ENCODE measurements at regions not wholly inside any gene's neighbourhood (a gene's known extent, or its start where the extent isn't known, plus 50 kb on each side); places are given as distances from the start of the nearest gene placed in this dataset.
"Not testable (repeated sequence)": the region's sequence is repeated elsewhere in the genome, so short reads cannot be mapped to it uniquely, and the experiment has no call there.

DNA sequence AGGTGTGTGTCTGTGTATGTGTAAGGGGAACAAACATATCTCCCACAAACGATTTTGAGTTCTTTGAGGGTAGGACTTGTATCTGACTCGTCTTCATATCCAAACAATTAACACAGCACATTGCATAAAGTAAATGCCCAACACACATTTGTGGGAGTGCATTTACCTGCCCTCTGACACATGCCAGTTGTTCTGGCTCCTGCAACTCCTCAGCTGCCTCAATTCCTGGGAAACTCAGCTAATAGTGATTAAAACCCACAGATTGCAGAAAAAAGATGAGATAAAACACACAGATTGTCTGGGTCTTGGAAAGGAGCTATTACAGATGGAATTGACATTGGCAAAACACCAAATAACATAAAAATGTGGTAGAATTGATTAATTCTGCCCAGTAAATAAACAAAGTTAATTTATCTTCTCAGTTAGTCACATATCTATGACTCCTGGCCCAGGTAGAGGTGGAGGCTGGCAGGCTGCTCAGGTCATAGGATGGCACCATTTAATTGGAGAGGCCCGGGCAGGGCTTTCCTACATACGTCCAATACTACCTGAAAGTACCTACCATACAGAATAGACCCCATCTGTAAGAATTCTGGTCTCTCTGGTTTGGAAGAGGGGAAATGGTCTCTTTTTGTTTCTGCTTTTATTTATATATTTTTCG, 71.5 kb upstream of the IFNGR1 start:
- peaks cover 8% of the 10 kb centered on the region for H3K27me3 Mint-ChIP-seq
- H3K9me3 Mint-ChIP-seq (ENCODE audit: low read depth): no peaks in the 10 kb centered on the region
- no peaks in the 10 kb centered on the region for H3K36me3 Mint-ChIP-seq
- no peak overlapping the region for H3K27ac Mint-ChIP-seq
- peaks cover 6% of the 10 kb centered on the region for H3K4me1 Mint-ChIP-seq (ENCODE audit: low read depth)
- H3K4me3 Mint-ChIP-seq: no peak overlapping the region

GRCh38 chr6:137286916-137287315, 67.7 kb upstream of the IFNGR1 start:
- H3K27me3 Mint-ChIP-seq: peaks cover 26% of the 10 kb centered on the region
- no peak overlapping the region for H3K27ac Mint-ChIP-seq
- peaks cover 3% of the 10 kb centered on the region for H3K36me3 Mint-ChIP-seq
- no peak overlapping the region for H3K4me3 Mint-ChIP-seq
- peaks cover 6% of the 10 kb centered on the region for H3K4me1 Mint-ChIP-seq (ENCODE audit: low read depth)
- no peaks in the 10 kb centered on the region for H3K9me3 Mint-ChIP-seq (ENCODE audit: low read depth)

DNA sequence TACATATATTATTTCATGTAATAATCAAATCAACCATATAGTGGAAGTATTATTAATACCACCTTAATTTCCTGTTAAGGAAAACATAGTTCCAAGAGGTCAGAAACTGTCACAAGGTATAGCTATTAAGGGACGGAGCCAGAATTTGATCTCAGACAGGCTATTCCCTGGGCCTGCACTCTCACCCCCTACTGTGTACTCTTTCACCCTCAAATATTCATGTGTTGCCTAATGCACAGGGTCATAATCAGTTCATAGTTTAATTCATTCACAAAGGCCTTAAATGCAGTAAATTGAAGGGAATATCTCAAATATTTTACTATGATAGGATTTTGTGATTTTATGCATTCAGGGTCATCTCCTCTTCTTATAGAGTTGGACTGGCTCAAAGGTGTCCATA, 67.2 kb upstream of the IFNGR1 start:
- Mint-ChIP-seq H3K4me1 (ENCODE audit: low read depth) (peaks cover 4% of the 10 kb centered on the region), H3K27ac (no peak overlapping the region), H3K9me3 (ENCODE audit: low read depth) (no peaks in the 10 kb centered on the region), H3K36me3 (peaks cover 3% of the 10 kb centered on the region), H3K27me3 (peaks cover 26% of the 10 kb centered on the region), H3K4me3 (no peak overlapping the region)

DNA sequence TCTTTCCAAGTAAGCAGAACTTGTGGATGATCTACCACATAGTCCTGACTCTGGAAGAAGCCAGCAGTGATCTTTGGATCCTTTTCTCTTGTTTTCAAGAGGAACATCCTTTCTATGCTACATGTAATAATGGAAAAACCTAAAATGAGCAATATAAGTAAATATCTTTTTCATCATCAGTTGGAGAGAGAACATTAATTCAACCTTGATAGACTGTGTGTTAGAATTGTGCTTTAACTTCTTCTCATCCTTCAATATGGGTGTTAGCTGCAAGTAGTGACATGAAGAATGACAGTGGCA, 65.6 kb upstream of the IFNGR1 start:
- Mint-ChIP-seq H3K4me3 (no peak overlapping the region), H3K4me1 (ENCODE audit: low read depth) (no peaks in the 10 kb centered on the region), H3K36me3 (peaks cover 3% of the 10 kb centered on the region), H3K9me3 (ENCODE audit: low read depth) (no peaks in the 10 kb centered on the region), H3K27me3 (peaks cover 27% of the 10 kb centered on the region), H3K27ac (no peak overlapping the region)

GRCh38 chr6:137283940-137284810, 65.0 kb upstream of the IFNGR1 start:
- Mint-ChIP-seq H3K4me1 (ENCODE audit: low read depth) (no peaks in the 10 kb centered on the region), H3K9me3 (ENCODE audit: low read depth) (no peaks in the 10 kb centered on the region), H3K4me3 (no peak overlapping the region), H3K27ac (no peak overlapping the region), H3K27me3 (peaks cover 25% of the 10 kb centered on the region), H3K36me3 (peaks cover 3% of the 10 kb centered on the region)

DNA sequence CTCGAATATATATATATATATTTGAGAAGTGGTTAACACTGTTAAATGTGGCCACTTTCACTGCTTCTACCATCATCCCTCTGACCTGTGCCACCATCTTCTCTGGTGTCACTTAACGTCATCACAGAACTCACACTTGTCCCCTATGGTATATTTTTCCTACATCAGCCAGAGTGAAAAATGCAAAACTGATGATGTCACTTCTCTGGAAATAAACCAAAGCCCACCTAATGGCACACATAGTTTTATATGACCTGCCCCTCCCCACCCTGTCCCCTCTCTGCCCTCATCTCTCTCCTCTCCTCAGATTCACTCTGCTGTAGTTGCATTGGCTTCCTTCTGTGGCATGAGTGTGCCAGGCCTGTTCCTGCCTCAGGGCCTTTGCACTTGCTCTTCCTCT, 63.9 kb upstream of the IFNGR1 start:
- H3K9me3 Mint-ChIP-seq (ENCODE audit: low read depth): no peaks in the 10 kb centered on the region
- no peak overlapping the region for H3K4me3 Mint-ChIP-seq
- peaks cover 3% of the 10 kb centered on the region for H3K36me3 Mint-ChIP-seq
- H3K27me3 Mint-ChIP-seq: peaks cover 23% of the 10 kb centered on the region
- no peaks in the 10 kb centered on the region for H3K4me1 Mint-ChIP-seq (ENCODE audit: low read depth)
- no peak overlapping the region for H3K27ac Mint-ChIP-seq

- H3K4me3 Mint-ChIP-seq: no peak overlapping the region
- peaks cover 3% of the 10 kb centered on the region for H3K36me3 Mint-ChIP-seq
- no peaks in the 10 kb centered on the region for H3K4me1 Mint-ChIP-seq (ENCODE audit: low read depth)
- no peaks in the 10 kb centered on the region for H3K9me3 Mint-ChIP-seq (ENCODE audit: low read depth)
- H3K27ac Mint-ChIP-seq: no peak overlapping the region
- H3K27me3 Mint-ChIP-seq: peaks cover 23% of the 10 kb centered on the region
These were observed 63.1 kb upstream of the IFNGR1 start for GRCh38 chr6:137282254-137282653.

DNA sequence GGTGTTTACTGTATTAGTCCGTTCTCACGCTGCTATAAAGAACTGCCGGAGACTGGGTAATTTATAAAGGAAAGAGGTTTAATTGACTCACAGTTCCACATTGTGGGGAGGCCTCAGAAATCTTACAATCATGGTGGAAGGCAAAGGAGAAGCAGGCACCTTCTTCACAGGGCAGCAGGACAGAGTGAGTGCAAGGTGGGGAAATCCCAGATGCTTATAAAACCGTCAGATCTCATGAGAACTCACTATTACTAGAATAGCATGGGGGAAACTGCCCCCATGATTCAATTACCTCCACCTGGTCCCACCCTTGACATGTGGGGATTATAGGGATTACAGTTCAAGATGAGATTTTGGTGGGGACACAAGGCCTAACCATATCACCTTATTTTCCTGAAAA, 60.1 kb upstream of the IFNGR1 start:
- H3K4me3 Mint-ChIP-seq; H3K9me3 Mint-ChIP-seq (ENCODE audit: low read depth); H3K27ac Mint-ChIP-seq; H3K36me3 Mint-ChIP-seq; H3K4me1 Mint-ChIP-seq (ENCODE audit: low read depth): not testable (repeated sequence)
- H3K27me3 Mint-ChIP-seq: peaks cover 17% of the 10 kb centered on the region

DNA sequence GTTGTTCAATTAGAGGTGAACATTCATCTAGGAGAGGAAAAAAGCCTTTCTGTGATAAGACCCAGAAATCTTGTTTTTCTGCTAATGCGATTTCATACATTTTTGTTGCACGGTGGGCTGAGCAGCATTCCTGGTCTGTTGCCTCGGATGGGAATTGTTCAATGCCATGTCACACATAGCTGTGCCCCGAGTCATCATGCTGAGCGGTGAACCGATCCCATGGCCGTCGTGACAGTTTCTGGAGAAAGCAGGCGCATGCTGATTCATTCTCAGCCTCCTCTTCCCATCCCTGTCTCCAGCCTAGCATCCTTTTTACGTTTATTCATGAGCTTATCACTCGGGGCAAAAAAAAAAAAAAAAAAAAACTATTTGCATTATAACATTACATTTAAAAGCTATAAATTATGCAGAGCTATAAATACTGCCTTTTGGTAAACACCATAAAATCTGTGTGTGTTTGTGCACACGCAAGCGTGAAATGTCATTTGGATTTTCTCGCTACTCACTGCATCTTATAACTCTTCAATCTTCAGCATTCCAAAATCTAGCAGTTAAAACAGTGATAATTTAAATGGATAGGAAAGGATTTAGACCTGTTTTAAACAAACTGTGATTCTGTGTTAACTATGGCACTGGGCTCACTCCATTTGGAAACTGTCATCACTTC, 58.9 kb upstream of the IFNGR1 start:
- Mint-ChIP-seq H3K27me3 (peaks cover 11% of the 10 kb centered on the region), H3K36me3 (no peaks in the 10 kb centered on the region), H3K27ac (no peak overlapping the region), H3K4me3 (no peak overlapping the region), H3K9me3 (ENCODE audit: low read depth) (no peaks in the 10 kb centered on the region), H3K4me1 (ENCODE audit: low read depth) (no peaks in the 10 kb centered on the region)

GRCh38 chr6:137272403-137272802, 53.2 kb upstream of the IFNGR1 start:
- Mint-ChIP-seq H3K4me1 (ENCODE audit: low read depth) (no peaks in the 10 kb centered on the region), H3K27ac (no peak overlapping the region), H3K36me3 (no peaks in the 10 kb centered on the region), H3K27me3 (peaks cover 8% of the 10 kb centered on the region), H3K4me3 (no peak overlapping the region), H3K9me3 (ENCODE audit: low read depth) (no peaks in the 10 kb centered on the region)

DNA sequence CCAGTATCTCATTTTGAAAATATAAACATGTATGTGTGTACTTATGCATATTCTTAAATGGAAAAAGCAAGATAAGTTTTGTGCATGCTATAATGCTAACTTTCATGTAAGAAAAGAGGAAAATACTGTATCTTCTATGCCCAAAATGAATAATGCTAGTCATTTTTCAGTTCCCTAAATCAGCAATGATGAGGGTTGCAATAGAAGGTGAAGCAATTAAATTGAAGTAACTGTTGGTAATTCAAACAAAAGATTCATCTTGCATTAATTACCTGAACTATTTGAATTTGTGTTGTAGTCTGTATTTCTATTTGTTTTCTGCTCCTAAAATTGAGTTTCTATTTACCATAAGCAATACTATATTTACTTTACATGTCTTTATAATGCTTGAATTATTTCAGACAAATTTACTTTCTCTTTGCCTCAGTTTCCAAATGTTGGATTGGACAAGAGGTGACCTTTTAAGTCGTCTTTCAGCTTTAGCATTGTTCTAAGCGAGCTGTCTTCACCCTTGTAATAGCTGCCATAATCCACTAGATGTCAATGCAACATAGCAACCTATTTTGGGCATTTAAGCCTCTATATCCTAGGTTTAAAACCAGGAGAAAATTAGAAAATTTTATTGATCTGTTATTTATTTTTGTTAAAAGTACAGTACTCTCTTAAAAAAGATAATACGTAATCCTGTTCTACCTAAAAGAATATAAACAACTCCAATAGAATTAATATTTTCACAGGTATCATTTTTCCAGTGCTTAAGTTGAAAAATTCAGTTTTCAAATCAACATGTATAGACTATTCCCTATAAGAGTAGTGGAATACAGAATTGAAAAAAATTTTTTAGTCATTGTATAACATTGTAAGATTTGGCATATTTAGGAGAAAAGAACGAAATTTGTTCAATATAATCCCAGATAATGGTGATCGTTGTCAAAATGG, 52.3 kb upstream of the IFNGR1 start:
- Mint-ChIP-seq H3K4me3 (no peak overlapping the region), H3K27ac (no peak overlapping the region), H3K36me3 (no peaks in the 10 kb centered on the region), H3K4me1 (ENCODE audit: low read depth) (no peaks in the 10 kb centered on the region), H3K27me3 (peaks cover 8% of the 10 kb centered on the region), H3K9me3 (ENCODE audit: low read depth) (no peaks in the 10 kb centered on the region)

DNA sequence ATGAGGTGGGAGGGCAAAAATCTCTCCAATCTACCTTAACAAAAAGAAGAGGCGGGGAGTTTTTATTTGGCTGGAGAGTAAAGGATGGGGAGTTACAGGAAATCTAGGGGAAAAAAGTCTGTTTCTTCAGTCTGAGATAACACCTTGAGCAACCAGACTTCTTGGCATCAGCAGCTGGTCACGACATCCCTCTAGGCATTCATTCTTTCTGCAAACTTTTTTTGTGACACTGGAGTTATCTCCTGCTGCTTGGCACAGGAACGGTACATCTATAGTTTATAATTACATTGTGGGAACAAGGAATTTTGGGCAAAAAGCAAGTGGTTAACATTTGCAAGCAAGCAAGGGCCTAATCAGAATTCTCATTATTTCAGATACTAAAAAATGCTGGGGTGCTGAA, 50.6 kb upstream of the IFNGR1 start:
- Mint-ChIP-seq H3K27ac (no peak overlapping the region), H3K9me3 (ENCODE audit: low read depth) (no peaks in the 10 kb centered on the region), H3K4me1 (ENCODE audit: low read depth) (no peaks in the 10 kb centered on the region), H3K27me3 (peaks cover 15% of the 10 kb centered on the region), H3K36me3 (no peaks in the 10 kb centered on the region), H3K4me3 (no peak overlapping the region)

GRCh38 chr6:137269347-137269746, 50.2 kb upstream of the IFNGR1 start:
- H3K27ac Mint-ChIP-seq: no peak overlapping the region

More at GRCh38 chr6:137269347-137269746, 50.2 kb upstream of the IFNGR1 start:
- Mint-ChIP-seq H3K4me1 (ENCODE audit: low read depth) (no peaks in the 10 kb centered on the region), H3K9me3 (ENCODE audit: low read depth) (no peaks in the 10 kb centered on the region), H3K4me3 (no peak overlapping the region), H3K36me3 (no peaks in the 10 kb centered on the region), H3K27me3 (peaks cover 15% of the 10 kb centered on the region)
